Activated CD4-positive, alpha-beta T cell treated with anti-CD3 and anti-CD28 coated beads, Interleukin-2, amount 50 U/mL, for 16 hours (primary cell): ENCODE measurements at regions not wholly inside any gene's neighbourhood (a gene's known extent, or its start where the extent isn't known, plus 50 kb on each side); places are given as distances from the start of the nearest gene placed in this dataset.

ENCODE experiments used
- DNase-seq: peaks from one replicate; pipeline ENCODE4 v3.0.0-alpha.2; 2020

- no peak for DNase-seq
Measured at GRCh38 chr4:147056940-147057610, 111.4 kb upstream of the TTC29 start.

GRCh38 chr4:147057611-147058190, 112.0 kb upstream of the TTC29 start:
- DNase-seq: no peak

GRCh38 chr4:147059064-147059731, 113.5 kb upstream of the TTC29 start:
- DNase-seq: no peak

GRCh38 chr4:147060151-147060931, 114.7 kb upstream of the TTC29 start:
- no peak for DNase-seq

- no peak for DNase-seq
Measured at GRCh38 chr4:147064856-147065255, 119.2 kb upstream of the TTC29 start.

GRCh38 chr4:147068564-147068963, 122.9 kb upstream of the TTC29 start:
- no peak for DNase-seq

GRCh38 chr4:147071209-147071740, 125.6 kb upstream of the TTC29 start:
- no peak for DNase-seq

- DNase-seq: no peak
Measured at GRCh38 chr4:147076179-147076578, 130.5 kb upstream of the TTC29 start.

GRCh38 chr4:147076728-147077127, 131.1 kb upstream of the TTC29 start:
- no peak for DNase-seq

- DNase-seq: no peak
Measured at GRCh38 chr4:147078362-147078761, 132.7 kb upstream of the TTC29 start.

- no peak for DNase-seq
Measured at GRCh38 chr4:147078875-147079658, 133.4 kb upstream of the TTC29 start.

- DNase-seq: no peak
Measured at GRCh38 chr4:147084861-147085260, 139.2 kb upstream of the TTC29 start.

- no peak for DNase-seq
Measured at GRCh38 chr4:147085781-147086180, 140.1 kb upstream of the TTC29 start.

GRCh38 chr4:147088146-147088545, 142.5 kb upstream of the TTC29 start:
- no peak for DNase-seq

- no peak for DNase-seq
Measured at GRCh38 chr4:147090486-147090885, 144.8 kb upstream of the TTC29 start.

- DNase-seq: no peak
Measured at GRCh38 chr4:147093206-147093605, 147.5 kb upstream of the TTC29 start.

GRCh38 chr4:147094238-147094637, 148.6 kb upstream of the TTC29 start:
- no peak for DNase-seq

- DNase-seq: peak; percentile 41
Measured at GRCh38 chr4:147096667-147097604, 151.3 kb upstream of the TTC29 start.

- DNase-seq: no peak
Measured at GRCh38 chr4:147101678-147102077, 156.0 kb upstream of the TTC29 start.

GRCh38 chr4:147102596-147102995, 156.9 kb upstream of the TTC29 start:
- no peak for DNase-seq

- DNase-seq: no peak
Measured at GRCh38 chr4:147103403-147103946, 157.8 kb upstream of the TTC29 start.
